ENCODE measurements at regions not wholly inside any gene's neighbourhood (a gene's known extent, or its start where the extent isn't known, plus 50 kb on each side); places are given as distances from the start of the nearest gene placed in this dataset.

- no peak overlapping the region for H3K4me3 ChIP-seq (replicated peaks; ENCODE audit: low read depth, low read length)
- DNase-seq (ENCODE audit: low read depth), result no peak
- TF ChIP-seq CTCF (IDR thresholded peaks at IDR 0.05; ENCODE audit: low read length, missing control alignments), result no peak
Measured at GRCh38 chr2:118604811-118605210, 242.6 kb downstream of the EN1 start.

- H3K4me3 ChIP-seq (replicated peaks; ENCODE audit: low read depth, low read length), result no peak overlapping the region
- no peak for DNase-seq (ENCODE audit: low read depth)
- no peak for TF ChIP-seq CTCF (IDR thresholded peaks at IDR 0.05; ENCODE audit: low read length, missing control alignments)
Measured at GRCh38 chr2:118604371-118604770, 243.1 kb downstream of the EN1 start.

GRCh38 chr2:118599141-118599540 lies 248.3 kb downstream of the EN1 start:
- no peak for DNase-seq (ENCODE audit: low read depth)
- no peak for TF ChIP-seq CTCF (IDR thresholded peaks at IDR 0.05; ENCODE audit: low read length, missing control alignments)
- no peak overlapping the region for H3K4me3 ChIP-seq (replicated peaks; ENCODE audit: low read depth, low read length)

- TF ChIP-seq CTCF (IDR thresholded peaks at IDR 0.05; ENCODE audit: low read length, missing control alignments), result no peak
Measured at GRCh38 chr2:118596620-118597019, 250.8 kb downstream of the EN1 start.

GRCh38 chr2:118593257-118593656 lies 254.2 kb downstream of the EN1 start:
- DNase-seq (ENCODE audit: low read depth), result peak; percentile 5
- no peak overlapping the region for H3K4me3 ChIP-seq (replicated peaks; ENCODE audit: low read depth, low read length)
- no peak for TF ChIP-seq CTCF (IDR thresholded peaks at IDR 0.05; ENCODE audit: low read length, missing control alignments)

More at GRCh38 chr2:118596620-118597019, 250.8 kb downstream of the EN1 start:
- no peak for DNase-seq (ENCODE audit: low read depth)
- H3K4me3 ChIP-seq (replicated peaks; ENCODE audit: low read depth, low read length), result no peak overlapping the region

GRCh38 chr2:118591223-118591622 lies 256.2 kb downstream of the EN1 start:
- TF ChIP-seq CTCF (IDR thresholded peaks at IDR 0.05; ENCODE audit: low read length, missing control alignments), result no peak
- DNase-seq (ENCODE audit: low read depth), result no peak
- no peak overlapping the region for H3K4me3 ChIP-seq (replicated peaks; ENCODE audit: low read depth, low read length)

- no peak overlapping the region for H3K4me3 ChIP-seq (replicated peaks; ENCODE audit: low read depth, low read length)
- no peak for DNase-seq (ENCODE audit: low read depth)
- no peak for TF ChIP-seq CTCF (IDR thresholded peaks at IDR 0.05; ENCODE audit: low read length, missing control alignments)
Measured at GRCh38 chr2:118589721-118590120, 257.7 kb downstream of the EN1 start.

Data from fibroblast of pulmonary artery (primary cell).